Right renal pelvis (tissue), 4 donors: ENCODE measurements at regions not wholly inside any gene's neighbourhood (a gene's known extent, or its start where the extent isn't known, plus 50 kb on each side); places are given as distances from the start of the nearest gene placed in this dataset.
"Not testable (repeated sequence)": the region's sequence is repeated elsewhere in the genome, so short reads cannot be mapped to it uniquely, and the experiment has no call there.

Source experiments
- DNase-seq, 4 donors: peaks; one replicate each; pipeline ENCODE4 v3.0.0-alpha.2; 2013; ENCODE audit warnings: low read depth in 4 of 4, low spot score in 3 of 4, missing footprints in 1 of 4

DNA sequence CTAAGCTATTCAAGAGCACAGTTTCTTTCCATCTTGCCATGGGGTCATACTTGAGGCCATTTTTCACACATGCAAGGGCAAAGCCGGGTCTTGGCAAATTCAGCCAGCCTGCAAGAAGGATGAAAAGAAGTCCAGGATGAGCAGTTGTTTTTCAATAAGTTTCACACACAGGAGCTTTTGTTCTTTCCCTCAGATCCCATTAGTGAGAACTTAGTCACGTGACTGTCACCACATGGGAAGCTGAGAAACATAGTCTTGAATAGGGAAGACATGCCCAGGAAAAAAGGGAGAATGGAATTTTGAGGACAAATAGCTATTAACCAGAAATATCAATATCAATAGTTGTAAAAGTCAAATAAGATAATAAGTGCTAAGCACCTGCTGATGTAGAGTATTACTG is 137.7 kb downstream of the AHR start:
- no peak for DNase-seq

DNA sequence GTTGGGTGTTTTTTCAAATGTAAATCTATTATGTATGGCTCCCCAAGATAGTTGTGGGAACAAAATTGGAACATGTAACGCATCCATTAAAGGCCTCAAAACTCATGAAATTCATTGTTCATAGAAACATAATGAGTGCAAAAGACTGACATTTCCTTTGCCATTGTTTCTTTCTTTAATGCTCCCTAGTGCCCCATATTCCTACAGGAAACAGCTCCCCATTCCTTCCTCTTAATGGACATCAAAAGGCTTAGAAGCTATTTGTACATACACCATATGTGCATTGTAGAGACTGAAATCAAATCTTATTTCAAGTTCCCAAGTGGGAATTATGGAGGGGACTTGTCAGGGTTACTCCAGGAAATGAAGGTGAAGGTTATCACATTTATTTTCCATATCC is 139.1 kb downstream of the AHR start:
- DNase-seq = no peak

DNA sequence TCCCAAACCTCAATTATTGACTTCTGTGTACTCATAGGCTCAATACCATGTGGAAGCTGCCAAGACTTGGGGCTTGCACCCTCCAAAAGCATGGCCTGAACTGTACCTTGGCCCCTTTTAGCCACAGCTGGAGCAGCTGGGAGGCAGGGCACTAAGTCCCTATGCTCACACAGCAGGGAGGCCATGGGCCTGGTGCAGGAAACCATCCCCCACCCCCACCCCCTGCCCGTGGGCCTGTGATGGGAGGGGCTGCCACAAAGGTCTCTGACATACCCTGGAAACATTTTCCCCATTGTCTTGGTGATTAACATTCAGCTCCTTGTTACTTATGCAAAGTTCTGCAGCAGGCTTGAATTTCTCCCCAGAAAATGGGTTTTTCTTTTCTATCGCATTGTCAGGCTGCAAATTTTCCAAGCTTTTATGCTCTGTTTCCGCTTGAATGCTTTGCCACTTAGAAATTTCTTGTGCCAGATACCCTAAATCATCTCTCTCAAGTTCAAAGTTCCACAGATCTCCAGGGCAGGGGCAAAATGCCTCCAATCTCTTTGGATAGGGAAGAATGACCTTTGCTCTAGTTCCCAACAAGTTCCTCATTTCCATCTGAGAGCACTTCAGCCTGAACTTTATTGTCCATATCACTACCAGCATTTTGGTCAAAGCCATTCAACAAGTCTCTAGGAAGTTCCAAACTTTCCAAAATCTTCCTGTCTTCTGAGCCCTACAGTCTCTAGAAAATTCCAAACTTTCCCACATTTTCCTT is 141.8 kb downstream of the AHR start:
- not testable (repeated sequence) for DNase-seq

DNA sequence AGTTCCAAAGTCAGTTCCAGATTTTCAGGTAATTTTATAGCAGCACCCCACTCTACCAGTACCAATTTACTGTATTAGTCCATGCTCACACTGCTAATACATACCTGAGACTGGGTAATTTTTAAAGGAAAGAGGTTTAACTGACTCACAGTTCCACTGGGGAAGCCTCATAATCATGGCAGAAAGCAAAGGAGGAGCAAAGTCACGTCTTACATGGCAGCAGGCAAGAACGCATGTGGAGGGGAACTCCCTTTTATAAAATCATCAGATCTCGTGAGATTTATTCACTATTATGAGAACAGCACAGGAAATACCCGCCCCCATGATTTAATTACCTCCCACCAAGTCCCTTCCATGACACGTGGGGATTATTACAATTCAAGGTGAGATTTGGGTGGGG is 142.4 kb downstream of the AHR start:
- no peak for DNase-seq

DNA sequence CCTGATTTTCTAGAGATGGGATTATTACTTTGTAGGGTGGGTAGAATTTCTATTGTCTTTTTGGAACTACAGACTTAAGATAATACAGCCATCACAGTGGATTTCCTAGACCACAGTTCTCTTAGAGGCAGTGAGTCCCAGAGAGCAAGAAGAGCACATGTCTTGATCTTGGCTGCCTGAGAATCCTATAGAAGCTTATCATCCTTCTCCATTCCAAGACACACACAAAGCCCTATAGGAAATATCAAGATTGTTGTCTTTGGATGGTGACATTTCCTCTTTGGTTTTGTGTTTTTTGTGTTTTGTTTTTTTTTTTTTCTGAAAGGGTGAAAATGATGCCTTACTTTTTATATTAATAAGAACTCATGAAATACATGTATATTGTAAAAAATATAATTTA is 143.1 kb downstream of the AHR start:
- no peak for DNase-seq

DNA sequence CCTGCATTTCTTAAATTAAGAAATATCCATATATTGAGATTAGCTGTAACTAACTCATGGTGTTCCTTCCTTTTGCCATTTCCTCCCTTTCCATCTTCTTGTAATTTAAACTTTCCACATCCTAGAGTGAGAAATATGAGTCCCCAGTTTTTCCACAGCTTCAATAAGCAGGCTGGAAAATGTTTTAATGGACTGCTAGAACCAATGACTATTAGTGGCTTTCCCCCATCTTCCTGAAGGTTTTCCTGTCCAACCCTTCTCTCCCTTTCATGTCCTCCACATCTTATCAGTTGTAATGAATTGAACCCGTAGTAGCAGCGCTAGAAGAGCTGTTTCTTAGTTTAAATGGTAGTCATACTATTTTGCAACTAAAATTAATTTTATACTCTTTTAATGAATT is 145.7 kb downstream of the AHR start:
- no peak for DNase-seq

DNA sequence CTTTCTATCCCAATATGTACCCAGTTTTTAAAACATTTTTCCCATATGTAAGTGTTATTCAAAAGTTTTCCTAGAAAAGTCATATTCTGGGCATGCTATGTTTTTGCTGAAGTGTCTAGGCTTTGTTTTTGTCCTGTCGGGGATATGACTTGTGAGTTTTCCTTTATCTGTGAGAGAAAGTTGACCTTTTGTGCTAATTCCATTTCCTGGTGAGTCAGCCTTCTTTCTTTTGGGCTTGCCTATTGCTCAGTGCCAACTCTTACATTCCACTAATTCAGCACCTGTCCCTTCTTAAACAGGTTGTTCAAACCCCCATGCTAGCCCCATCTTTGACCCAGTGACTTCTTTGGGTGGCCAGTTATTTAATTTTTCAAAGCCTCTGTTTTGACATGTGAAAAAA is 146.2 kb downstream of the AHR start:
- DNase-seq = no peak

DNA sequence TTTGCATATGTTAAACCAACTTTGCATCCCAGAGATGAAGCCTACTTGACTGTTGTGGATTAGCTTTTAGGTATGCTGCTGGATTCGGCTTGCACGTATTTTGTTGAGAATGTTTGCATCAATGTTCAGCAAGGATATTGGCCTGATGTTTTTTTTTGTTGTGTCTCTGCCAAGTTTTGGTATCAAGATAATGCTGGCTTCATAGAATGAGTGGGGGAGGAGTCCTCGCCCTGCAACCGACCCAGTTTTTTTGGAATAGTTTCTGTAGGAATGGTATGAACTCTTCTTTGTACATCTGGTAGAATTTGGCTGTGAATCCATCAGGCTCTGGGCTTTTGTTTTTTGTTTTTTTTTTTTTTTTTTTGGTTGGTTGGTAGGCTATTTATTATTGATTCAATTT is 147.9 kb downstream of the AHR start:
- DNase-seq = no peak

DNA sequence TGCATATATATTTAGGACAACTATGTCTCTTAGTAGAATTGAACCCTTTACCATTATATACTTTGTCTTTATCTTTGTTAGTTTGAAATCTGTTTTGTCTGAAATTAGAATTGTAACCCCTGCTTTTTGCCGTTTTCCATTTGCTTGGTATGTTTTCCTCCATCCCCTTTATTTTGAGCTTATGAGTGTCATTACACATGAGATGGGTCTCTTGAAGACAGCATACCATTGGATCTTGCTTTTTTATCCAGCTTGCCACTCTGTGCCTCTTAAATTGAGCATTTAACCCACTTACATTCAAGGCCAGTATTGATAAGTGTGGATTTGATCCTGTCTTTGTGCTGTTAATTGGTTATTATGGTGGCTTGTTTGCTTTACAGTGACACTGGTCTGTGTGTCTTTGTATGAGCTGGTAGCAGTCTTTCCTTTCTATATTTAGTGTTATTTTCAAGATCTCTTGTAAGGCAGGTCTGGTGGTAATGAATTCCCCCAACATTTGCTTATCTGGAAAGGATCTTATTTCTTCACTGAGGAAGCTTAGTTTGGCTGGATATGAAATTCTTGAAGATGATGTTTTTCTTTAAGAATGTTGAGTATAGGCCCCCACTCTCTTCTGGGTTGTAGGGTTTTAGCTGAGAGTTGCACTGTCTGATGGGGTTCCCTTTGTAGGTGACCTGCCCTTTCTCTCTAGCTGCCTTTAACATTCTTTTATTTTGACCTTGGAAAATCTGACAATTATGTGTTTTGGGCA is 149.5 kb downstream of the AHR start:
- DNase-seq = no peak

DNA sequence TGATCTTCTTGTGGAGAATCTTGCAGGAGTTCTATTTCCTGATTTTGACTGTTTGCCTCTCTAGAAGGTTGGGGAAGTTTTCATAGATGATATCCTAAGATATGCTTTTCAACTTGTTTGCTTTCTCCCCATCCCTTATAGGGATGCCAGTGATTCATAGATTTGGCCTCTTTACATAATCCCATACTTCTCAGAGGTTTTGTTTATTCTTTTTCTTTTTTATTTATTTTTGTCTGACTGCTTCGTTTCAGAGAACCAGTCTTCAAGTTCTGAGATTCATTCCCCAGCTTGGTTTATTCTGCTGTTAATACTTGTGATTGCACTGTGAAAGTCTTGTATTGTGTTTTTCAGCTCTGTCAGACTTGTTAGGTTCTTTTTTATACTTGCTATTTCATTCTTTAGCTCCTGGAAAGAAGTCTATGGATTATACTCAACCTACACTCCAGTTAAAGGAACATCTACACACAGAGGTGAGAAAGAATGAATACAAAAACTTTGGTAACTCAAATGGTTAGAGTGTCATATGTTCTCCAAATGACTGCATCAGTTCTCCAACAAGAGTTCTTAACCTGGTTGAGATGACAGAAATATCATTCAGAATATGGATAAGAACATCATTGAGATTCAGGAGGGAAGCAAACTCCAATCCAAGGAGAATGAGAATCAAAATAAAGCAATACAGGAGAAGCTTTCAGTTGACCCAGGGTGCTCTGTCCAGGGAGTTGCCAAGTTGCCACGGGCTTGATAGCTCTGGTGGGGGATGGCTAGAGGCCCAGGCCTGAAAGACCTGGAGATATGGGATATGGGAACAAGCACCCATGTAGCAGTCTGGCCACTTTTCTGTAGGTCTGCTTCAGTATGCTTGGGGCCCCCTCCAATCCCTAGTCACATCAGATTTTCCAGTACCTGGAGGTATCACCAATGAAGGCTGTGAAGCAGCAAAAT is 150.3 kb downstream of the AHR start:
- no peak for DNase-seq

DNA sequence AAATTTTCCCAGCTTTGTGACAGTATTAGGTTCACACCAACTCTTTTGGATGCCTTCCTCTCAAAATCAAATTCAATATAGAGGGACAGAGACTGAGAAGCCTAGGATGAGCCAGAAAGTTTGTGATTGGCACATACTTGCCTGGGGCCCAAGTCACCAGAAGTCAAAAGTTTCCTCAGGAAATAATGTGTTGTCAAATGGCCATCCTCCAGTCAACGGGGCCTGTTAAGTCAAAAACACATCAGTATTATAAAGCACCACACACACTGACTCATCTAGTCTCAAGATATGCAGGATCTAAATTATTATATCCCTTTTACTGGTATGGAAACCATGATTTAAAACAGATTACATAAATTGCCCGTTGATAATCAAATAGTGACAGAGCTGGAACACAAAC is 158.1 kb downstream of the AHR start:
- no peak for DNase-seq

DNA sequence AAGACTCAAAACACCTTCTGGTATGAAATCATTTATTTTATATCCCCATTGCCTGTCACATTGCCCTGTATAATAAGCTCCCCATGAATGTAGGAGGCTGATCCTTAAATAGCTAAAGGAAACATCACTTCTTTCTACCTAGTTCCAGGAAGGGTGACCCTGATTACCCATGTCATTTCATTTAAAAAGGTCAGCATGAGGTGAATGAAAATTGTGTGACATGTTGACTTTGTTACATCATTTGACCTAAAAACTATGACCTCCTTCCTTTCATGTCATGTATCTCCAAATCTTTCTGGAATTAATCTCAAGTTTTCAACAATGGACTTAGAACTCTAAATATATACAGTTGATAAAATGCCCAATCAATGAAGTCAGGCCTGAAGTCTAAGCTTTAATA is 161.5 kb downstream of the AHR start:
- DNase-seq = no peak

DNA sequence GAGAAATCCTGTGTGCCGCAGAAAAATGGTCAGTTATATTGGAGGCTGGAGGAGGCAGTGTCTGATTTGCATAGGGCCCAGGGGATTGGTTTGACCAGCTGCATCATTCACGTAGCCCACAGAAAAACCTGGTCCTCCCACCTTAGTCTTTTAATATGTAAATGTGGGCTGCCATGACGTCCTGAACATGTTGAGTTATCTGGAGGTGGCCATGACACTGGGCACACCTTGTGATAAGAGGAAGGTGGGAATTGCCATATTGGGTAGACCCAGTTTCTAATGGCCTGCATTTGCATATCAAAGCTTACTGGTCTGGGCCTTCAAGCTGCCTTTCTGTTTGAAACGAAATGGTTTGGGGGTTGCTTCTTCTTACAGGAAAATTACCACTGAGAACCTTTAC is 162.2 kb downstream of the AHR start:
- DNase-seq = no peak

DNA sequence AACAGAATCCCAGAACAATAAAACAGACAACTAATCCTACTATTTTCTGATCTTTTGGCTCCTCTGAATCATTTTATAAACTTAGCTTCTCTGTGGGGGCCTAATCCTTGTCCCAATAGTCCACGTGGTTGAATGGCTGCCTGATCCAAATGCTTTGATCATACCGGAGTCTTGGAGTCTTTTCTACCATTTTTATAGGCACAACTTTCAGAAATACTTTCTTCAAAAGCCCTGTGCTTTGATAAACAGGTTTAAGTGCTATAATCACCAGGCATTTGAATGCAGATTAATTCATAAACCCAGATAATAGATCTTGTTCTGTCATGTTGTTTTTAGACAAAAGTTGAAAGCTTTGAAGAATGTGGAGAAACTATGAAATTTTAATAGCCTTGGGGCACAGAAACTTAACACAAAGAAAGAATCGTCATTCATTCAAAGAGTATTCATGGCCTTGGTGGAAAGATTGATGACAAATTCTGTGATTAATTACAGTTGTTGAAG is 163.7 kb downstream of the AHR start:
- DNase-seq = no peak

DNA sequence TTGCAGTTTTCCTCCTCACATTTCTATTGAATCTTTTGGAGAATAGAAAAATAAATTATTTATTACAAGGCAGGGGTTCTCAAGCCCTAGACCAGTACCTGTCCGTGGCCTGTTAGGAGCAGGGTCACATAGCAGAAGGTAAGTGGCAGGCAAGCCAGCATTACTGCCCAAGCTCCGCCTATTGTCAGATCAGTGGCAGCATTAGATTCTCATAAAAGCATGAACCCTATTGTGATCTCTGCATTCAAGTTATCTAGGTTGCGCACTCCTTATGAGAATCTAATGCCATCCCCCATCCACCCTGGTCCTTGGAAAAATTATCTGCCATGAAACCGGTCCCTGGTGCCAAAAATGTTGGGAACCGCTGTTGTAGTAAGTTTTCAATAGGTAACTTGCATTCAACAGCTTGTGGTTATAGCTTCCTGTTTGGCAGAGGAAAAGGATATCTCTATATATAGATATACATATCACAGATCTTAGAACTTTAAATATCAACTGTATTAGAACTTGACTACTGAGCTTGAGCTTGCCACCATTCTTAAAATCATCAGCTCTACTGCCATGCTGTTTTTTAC is 165.1 kb downstream of the AHR start:
- DNase-seq = no peak

DNA sequence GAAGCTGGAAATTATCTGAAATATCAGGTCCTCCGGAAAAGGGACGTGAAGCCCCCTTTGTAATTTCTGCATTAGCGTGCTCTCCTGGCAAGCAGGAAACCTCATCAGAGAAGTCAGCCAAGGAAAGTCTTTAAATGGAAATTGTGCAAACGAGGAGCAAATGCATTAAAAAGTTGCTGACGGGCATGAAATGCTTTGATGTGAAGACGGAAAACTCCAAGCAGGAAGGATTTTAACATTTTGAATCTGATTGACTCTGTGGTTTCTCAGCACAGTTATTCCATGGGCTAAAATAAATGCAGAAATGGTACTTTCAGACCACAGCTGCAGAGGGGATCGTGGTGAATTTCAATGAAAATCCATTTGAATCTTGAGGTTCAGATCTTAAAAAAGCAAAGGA is 167.8 kb downstream of the AHR start:
- no peak for DNase-seq

DNA sequence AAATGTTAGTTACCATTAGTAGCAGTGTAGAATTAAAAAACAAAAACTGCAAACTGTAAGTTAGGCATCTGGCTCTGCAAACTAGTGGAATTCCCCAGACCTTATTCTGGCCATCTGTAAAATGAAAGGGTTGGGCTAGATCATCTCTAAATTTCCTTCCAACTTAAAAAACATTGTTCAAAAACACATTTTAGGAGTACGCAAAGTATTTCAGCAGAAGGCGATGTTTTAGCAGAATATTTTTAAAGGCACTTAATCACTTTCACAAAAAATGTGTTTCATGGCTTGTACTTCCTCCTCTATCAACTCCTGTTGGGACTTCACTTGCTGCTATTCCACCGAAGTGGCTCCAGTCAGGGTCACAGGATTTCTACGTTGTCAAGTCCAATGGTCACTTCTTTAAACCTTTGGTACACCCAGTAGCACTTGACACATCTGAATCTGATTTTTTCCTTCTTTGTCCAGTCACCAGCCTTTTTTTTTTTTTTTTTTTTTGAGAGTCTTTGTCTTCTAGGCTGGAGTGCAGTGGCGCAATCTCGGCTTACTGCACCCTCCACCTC is 169.0 kb downstream of the AHR start:
- no peak for DNase-seq

DNA sequence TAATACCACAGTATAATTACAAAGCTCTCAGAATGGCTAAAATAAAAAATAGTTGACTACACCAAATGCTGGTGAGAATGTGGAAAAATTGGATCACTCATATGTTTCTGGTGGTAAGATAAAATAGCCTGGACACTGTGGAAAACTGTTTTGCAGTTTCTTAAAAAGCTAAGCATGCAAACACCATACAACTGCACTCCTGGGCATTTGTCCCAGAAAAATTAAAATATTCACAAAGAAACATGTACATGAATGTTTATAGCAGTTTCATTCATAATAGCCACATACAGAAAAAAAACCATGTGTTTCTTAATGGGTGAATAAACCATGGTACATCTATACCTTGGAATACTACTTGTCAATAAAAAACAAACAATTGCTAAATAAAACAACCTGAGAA is 172.9 kb downstream of the AHR start:
- no peak for DNase-seq

DNA sequence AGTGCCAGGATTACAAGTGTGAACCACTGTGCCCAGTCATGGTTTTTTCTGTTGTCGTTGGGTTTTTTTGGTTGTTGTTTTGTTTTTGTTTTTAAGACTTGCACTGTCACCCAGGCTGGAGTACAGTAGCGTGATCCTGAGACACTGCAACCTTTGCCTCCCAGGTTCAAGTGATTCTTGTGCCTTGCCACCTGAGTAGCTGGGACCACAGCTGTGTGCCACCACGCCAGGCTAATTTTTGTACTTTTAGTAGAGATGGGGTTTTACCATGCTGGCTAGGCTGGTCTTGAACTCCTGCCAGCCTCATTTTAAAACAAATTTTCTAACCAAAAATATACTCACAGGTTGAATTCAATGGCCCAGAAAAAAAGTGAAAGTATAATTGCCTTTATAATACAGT is 174.1 kb downstream of the AHR start:
- no peak for DNase-seq

DNA sequence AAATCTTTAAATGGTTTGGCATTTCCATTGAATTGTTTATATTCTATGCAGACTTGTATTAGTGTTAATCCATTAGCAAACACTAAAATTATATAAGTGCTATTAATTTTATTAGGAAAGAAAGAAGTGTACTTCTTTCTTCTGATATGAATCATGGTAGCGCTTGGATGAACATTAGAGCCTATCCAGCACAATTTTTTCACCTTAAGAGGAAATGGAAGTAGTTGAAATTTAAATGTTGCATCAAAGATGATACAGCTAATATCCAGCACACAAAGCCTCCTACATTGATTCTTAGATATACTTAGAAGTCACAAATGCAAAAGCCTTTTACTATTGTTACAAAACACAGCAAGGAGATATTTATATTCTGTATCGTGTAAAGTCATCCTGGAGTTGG is 174.5 kb downstream of the AHR start:
- DNase-seq = no peak
